ENCODE measurements at regions not wholly inside any gene's neighbourhood (a gene's known extent, or its start where the extent isn't known, plus 50 kb on each side); places are given as distances from the start of the nearest gene placed in this dataset.

- no peaks in the 10 kb centered on the region for H3K27me3 ChIP-seq
- H3K36me3 ChIP-seq: no peaks in the 10 kb centered on the region
- no peak for DNase-seq (ENCODE audit: low spot score in 2 of 2)
- TF ChIP-seq POLR2A (IDR thresholded peaks at IDR 0.05) (no peak), POLR2AphosphoS5 (IDR thresholded peaks at IDR 0.05) (no peak)
- TF ChIP-seq, protein P1, sequence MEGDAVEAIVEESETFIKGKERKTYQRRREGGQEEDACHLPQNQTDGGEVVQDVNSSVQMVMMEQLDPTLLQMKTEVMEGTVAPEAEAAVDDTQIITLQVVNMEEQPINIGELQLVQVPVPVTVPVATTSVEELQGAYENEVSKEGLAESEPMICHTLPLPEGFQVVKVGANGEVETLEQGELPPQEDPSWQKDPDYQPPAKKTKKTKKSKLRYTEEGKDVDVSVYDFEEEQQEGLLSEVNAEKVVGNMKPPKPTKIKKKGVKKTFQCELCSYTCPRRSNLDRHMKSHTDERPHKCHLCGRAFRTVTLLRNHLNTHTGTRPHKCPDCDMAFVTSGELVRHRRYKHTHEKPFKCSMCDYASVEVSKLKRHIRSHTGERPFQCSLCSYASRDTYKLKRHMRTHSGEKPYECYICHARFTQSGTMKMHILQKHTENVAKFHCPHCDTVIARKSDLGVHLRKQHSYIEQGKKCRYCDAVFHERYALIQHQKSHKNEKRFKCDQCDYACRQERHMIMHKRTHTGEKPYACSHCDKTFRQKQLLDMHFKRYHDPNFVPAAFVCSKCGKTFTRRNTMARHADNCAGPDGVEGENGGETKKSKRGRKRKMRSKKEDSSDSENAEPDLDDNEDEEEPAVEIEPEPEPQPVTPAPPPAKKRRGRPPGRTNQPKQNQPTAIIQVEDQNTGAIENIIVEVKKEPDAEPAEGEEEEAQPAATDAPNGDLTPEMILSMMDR (IDR thresholded peaks at IDR 0.05): no peak
- H3K9me3 ChIP-seq: no peaks in the 10 kb centered on the region
- intact Hi-C loops (cut with DNase I; ENCODE audit: low total_unique reads): no loop called here
- H3K4me1 ChIP-seq: no peaks in the 10 kb centered on the region
- H3K4me3 ChIP-seq: no peak overlapping the region
- H3K27ac ChIP-seq: no peak overlapping the region
Measured at GRCh38 chr6:15852289-15852688, 189.5 kb upstream of the DTNBP1 start.

DNA sequence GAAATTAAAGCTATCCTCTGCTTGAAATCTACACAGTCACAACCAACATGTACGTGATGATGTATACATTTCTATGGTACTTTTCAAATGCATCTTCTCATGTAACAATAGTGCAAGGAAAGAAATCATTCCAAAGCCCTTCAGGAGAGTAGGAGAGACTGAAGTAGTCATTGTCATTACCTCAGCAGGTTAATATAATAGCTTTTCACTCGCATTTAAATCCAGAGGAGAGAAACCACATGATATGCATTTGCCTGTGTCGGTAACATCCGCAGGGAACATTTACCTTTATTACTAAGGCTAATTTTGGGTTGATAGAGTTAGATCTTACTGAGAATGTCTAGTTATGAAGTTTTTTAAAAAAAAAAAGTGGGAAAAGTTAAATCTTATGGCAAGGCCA, 186.6 kb upstream of the DTNBP1 start:
- TF ChIP-seq, protein P1 (IDR thresholded peaks at IDR 0.05): no peak
- no peak for TF ChIP-seq POLR2AphosphoS5 (IDR thresholded peaks at IDR 0.05)
- no peak for TF ChIP-seq POLR2A (IDR thresholded peaks at IDR 0.05)
- Histone ChIP-seq H3K27me3 (no peaks in the 10 kb centered on the region), H3K4me3 (no peak overlapping the region), H3K36me3 (no peaks in the 10 kb centered on the region), H3K27ac (no peak overlapping the region), H3K4me1 (no peaks in the 10 kb centered on the region), H3K9me3 (no peaks in the 10 kb centered on the region)
- intact Hi-C loops (cut with DNase I; ENCODE audit: low total_unique reads): no loop called here
- DNase-seq (ENCODE audit: low spot score in 2 of 2): no peak

DNA sequence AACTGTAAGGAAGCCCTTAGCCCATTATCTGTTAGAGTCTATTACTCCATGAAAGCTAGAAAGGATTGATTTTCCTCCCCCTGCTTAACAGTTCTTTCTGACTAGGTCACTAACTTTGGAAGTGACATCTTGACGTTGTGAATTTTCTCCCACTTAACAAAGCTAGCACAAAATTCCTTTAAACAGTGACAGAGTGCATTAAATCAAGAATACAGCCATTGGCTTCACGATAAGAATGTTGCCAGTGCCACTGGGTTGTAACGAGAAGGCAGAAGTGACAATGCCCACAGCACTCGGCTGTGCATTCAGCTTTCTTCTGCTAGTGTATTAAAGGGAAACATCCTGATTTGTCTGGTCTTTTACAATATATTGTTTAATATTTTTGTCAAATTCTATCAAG, 182.7 kb upstream of the DTNBP1 start:
- TF ChIP-seq POLR2AphosphoS5 (IDR thresholded peaks at IDR 0.05) (no peak), POLR2A (IDR thresholded peaks at IDR 0.05) (no peak)
- TF ChIP-seq, protein P1 (IDR thresholded peaks at IDR 0.05): no peak
- intact Hi-C loops (cut with DNase I; ENCODE audit: low total_unique reads): no loop called here
- Histone ChIP-seq H3K27ac (no peak overlapping the region), H3K36me3 (no peaks in the 10 kb centered on the region), H3K27me3 (no peaks in the 10 kb centered on the region), H3K9me3 (no peaks in the 10 kb centered on the region), H3K4me1 (no peaks in the 10 kb centered on the region), H3K4me3 (no peak overlapping the region)
- DNase-seq (ENCODE audit: low spot score in 2 of 2): no peak

DNA sequence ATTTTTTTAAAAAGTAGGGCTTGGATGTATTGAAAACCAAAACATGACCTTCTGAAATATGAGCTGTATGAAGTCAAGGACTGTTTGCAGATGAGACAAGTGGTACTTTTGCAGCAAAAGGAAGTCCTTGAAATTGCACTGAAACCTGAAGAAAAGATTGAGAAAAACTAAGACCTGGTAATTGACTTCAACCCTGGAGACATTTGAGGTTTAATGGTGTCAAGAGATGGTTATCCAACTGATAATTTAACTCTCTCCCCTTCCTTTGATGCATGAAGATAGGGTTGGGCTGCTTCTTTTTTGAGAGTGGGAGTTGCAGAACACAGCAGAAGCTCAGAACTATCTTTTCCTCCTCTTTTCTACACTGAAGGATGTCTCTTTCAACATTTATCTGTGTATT, 180.9 kb upstream of the DTNBP1 start:
- Histone ChIP-seq H3K4me3 (no peak overlapping the region), H3K27ac (no peak overlapping the region), H3K27me3 (no peaks in the 10 kb centered on the region), H3K36me3 (no peaks in the 10 kb centered on the region), H3K4me1 (no peaks in the 10 kb centered on the region), H3K9me3 (no peaks in the 10 kb centered on the region)
- intact Hi-C loops (cut with DNase I; ENCODE audit: low total_unique reads): no loop called here
- DNase-seq (ENCODE audit: low spot score in 2 of 2): no peak
- TF ChIP-seq, protein P1 (IDR thresholded peaks at IDR 0.05): no peak
- TF ChIP-seq POLR2A (IDR thresholded peaks at IDR 0.05) (no peak), POLR2AphosphoS5 (IDR thresholded peaks at IDR 0.05) (no peak)

DNA sequence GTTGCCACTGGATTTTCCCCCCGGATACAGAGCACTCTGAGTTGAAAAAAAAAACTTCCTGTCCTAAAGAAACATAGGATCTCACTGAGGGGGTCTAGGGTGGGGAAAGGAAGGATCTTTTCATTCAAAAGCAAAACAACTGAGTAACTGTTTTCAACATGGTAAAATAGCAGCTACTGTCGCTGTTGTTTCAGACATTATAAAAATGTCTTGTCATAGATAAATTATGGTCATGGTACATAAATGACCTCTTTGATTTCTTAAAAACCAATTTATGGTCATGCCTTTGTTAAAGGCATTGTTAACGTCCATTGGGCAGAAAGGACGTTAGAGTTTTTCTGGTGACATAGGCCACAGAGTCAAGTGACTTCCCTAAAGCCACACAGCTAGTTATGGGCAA, 180.4 kb upstream of the DTNBP1 start:
- intact Hi-C loops (cut with DNase I; ENCODE audit: low total_unique reads): no loop called here
- no peaks in the 10 kb centered on the region for H3K27me3 ChIP-seq
- no peaks in the 10 kb centered on the region for H3K9me3 ChIP-seq
- no peak overlapping the region for H3K4me3 ChIP-seq
- TF ChIP-seq, protein P1 (IDR thresholded peaks at IDR 0.05): no peak
- TF ChIP-seq POLR2AphosphoS5 (IDR thresholded peaks at IDR 0.05) (no peak), POLR2A (IDR thresholded peaks at IDR 0.05) (no peak)
- DNase-seq (ENCODE audit: low spot score in 2 of 2): no peak
- no peaks in the 10 kb centered on the region for H3K4me1 ChIP-seq
- H3K36me3 ChIP-seq: no peaks in the 10 kb centered on the region
- H3K27ac ChIP-seq: no peak overlapping the region

All from breast epithelium (tissue), 4 donors.